ENCODE measurements at regions not wholly inside any gene's neighbourhood (a gene's known extent, or its start where the extent isn't known, plus 50 kb on each side); places are given as distances from the start of the nearest gene placed in this dataset.
"Not testable (repeated sequence)": the region's sequence is repeated elsewhere in the genome, so short reads cannot be mapped to it uniquely, and the experiment has no call there.

DNA sequence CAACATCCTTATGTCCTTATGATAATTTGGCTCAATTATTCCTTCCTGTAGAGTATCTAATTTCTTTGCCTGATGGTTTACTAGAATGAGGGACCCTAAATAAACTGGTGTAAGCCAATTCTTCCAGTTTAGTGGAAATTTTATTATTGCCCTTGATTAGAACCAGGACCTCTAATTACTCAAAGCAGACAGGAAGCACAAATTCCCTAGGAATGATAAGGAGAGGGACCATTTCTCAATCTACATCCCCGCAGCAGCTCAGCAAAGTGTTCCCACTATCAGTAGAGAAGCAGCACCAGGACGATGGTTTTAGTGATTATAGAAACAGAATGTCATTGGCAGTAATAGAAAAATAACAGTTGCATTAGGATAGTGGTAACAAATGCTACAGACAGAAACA lies 97.1 kb downstream of the PLPPR4 start:
- no peak for DNase-seq

GRCh38 chr1:99363531-99363930 lies 99.2 kb downstream of the PLPPR4 start:
- DNase-seq = no peak

DNA sequence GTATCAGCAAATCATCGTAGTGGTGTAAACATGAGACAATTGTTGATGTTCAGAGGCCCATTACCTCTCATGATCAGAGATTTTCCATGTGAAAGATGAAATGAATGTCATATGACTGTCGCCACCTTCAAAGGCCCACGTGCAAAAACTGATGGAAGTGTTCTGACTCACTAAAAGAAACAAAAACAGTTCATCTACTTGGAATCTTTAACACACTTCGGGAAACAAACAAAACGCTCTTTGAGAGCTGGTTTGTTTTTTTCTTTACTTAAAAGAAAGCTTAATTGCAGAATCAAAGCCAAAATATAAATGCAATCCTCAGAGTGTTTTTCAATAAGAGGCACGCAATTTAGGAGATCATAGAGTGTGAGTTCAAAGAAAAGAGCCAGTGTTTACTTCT lies 100.8 kb downstream of the PLPPR4 start:
- no peak for DNase-seq

GRCh38 chr1:99365545-99365944 lies 101.3 kb downstream of the PLPPR4 start:
- DNase-seq = no peak

DNA sequence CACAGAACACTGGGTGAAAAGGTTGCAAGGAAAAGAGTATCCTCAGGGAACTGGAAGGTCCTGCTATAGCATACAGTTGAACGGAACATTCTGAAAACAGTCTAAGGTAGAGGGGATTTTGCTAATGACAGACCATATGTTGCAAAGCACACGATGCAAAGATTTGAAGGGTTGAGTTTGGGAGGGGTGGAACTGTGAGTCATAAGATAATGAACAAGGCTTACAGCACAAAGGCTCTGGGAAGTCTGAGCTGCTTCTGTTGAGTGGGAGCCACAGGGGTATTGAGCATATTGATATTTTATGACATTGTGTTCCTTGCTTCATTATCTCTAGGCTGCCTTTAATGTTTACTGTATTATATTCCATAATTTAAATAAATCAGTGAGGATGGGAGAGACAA lies 104.9 kb downstream of the PLPPR4 start:
- DNase-seq = no peak

GRCh38 chr1:99370476-99370875 lies 106.2 kb downstream of the PLPPR4 start:
- DNase-seq = peak; percentile 17

DNA sequence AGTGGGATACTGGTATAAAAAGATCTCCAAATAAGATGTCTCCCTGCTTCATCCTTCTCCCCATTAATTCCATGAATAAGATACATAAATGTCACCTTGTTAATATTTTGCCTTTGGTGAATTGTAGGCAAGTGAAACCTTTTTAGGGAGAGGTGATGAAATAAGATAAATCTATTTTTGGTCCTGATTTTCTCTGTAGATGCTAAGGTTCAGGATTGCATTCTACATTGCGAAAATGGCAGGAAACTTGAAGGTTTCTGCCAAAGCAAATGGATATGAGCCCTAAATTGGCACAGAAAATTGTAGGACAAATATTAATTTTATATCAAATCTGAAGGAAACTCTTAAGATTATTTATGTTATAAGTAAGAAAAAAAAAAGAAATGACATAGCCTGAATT lies 107.1 kb downstream of the PLPPR4 start:
- DNase-seq = no peak

- DNase-seq = no peak
Measured at GRCh38 chr1:99374109-99374508, 109.8 kb downstream of the PLPPR4 start.

GRCh38 chr1:99374693-99375092 lies 110.4 kb downstream of the PLPPR4 start:
- DNase-seq = not testable (repeated sequence)

GRCh38 chr1:99384021-99384420 lies 119.7 kb downstream of the PLPPR4 start:
- DNase-seq = no peak

GRCh38 chr1:99385852-99386251 lies 121.6 kb downstream of the PLPPR4 start:
- DNase-seq = no peak

GRCh38 chr1:99396389-99396788 lies 132.1 kb downstream of the PLPPR4 start:
- no peak for DNase-seq

DNA sequence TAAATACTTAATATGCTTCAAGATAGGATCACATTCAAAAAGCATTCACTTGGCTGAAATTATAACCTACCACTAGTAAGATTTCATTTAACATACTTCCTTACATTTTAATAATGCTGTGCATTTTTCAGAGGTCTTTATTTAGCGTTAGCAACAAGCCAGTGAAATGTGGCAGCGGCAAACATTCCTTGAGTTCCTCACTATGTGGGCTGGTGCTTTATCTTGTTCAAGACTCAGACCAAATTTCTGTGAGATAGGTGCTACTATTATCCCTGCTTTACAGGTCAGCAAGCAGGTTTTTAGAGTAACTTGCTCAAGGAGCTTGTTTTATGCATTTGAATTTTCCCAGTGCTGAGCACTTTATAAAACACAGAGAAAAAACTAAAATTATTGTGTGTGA lies 132.7 kb downstream of the PLPPR4 start:
- peak; percentile 25 for DNase-seq

- DNase-seq = no peak
Measured at GRCh38 chr1:99397863-99398262, 133.6 kb downstream of the PLPPR4 start.

DNA sequence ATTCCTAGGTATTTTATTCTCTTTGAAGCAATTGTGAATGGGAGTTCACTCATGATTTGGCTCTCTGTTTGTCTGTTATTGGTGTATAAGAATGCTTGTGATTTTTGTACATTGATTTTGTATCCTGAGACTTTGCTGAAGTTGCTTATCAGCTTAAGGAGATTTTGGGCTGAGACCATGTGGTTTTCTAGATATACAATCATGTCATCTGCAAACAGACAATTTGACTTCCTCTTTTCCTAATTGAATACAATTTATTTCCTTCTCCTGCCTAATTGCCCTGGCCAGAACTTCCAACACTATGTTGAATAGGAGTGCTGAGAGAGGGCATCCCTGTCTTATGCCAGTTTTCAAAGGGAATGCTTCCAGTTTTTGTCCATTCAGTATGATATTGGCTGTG lies 137.3 kb downstream of the PLPPR4 start:
- not testable (repeated sequence) for DNase-seq

DNA sequence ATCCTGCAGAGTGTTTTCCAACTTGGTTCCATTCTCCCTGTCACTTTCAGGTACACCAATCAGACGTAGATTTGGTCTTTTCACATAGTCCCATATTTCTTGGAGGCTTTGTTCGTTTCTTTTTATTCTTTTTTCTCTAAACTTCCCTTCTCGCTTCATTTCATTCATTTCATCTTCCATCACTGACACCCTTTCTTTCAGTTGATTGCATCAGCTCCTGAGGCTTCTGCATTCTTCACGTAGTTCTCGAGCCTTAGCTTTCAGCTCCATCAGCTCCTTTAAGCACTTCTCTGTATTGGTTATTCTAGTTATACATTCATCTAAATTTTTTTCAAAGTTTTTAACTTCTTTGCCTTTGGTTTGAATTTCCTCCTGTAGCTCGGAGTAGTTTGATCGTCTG lies 140.1 kb downstream of the PLPPR4 start:
- DNase-seq = not testable (repeated sequence)

DNA sequence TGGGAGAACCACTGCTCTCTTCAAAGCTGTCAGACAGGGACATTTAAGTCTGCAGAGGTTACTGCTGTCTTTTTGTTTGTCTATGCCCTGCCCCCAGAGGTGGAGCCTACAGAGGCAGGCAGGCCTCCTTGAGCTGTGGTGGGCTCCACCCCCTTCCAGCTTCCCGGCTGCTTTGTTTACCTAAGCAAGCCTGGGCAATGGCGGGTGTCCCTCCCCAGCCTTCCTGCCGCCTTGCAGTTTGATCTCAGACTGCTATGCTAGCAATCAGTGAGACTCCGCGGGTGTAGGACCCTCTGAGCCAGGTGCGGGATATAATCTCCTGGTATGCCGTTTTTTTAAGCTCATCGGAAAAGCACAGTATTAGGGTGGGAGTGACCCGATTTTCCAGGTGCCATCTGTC lies 141.0 kb downstream of the PLPPR4 start:
- DNase-seq = not testable (repeated sequence)

DNA sequence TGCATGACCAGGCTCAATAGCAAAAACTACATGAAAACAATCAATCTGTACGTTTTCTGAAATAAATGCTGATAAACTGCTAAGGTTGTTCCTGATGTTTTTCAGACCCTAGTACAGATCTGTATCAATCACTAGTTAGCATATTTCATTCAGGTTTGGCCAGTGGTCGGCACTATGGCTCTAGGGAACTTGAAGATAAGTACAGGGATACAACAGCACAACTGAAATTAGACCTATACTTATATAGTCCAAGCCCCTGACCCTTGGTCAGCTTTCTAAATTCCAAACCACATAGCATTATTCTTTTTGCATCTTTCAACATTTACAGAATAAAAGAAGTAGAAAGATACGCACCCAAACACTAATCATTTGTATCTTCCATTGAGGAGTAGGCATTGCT lies 142.7 kb downstream of the PLPPR4 start:
- no peak for DNase-seq

DNA sequence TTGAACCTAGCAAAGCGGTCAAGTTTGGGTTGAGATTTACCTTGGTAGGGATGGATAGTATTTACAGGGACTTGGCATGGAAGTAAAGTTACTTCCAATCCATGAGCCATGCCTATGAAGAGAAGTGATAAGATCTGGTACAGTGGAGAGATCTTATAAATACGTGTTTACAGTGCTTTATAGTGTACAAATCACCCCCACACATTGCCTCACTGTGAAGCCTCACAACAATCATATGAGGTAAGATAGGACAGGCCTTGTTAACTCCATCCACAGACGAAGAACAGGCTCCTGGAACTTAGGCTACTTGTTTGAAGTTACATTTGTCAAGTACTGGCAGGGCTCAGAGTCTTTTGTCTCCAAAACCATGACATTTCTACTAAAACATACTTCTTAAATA lies 159.8 kb downstream of the PLPPR4 start:
- no peak for DNase-seq

DNA sequence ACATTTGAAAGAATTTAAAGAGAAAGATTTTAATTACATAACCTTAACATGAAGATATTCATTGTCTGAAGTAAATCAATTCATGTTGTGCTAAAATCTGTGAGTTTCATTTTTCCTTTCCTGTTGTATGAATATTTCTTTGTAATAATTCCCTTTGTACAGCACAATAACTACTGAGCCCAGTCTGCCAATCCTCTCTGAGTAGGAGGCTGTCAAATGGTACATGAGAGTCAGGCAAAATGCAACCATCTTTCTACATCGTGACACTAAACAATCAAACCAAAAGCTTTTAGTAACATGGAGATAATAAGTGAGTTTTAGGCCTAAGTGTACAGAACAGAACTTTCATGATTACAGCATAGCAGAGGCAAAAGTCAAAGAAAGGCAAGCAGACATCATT lies 165.5 kb downstream of the PLPPR4 start:
- no peak for DNase-seq

DNA sequence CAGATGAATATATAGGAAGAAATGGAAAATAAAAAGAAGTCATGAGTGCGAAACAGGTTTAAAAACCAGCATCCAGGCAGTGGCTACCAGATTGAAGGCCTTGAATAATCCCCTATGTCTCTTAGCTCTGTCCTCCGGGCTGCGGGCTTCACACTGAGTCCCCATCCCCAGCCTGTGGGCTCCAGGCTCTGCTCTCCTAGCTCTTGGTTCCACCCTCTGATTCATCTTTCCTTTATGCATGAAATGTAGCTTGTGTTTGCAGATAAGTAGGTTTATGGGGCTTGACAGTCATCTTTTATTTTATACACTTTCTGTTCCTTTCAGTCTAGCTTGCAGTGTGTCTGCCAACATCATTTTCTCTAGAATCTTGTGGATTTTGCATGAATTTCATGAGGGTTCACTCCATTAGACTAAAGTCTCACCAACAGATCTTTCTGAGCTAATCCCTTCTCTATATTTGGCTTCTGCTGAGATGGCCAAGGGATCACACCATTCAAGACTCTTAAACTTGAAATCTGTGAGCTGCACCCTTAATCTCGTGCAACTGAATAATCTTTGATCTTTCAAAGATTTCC lies 174.5 kb downstream of the PLPPR4 start:
- no peak for DNase-seq

DNA sequence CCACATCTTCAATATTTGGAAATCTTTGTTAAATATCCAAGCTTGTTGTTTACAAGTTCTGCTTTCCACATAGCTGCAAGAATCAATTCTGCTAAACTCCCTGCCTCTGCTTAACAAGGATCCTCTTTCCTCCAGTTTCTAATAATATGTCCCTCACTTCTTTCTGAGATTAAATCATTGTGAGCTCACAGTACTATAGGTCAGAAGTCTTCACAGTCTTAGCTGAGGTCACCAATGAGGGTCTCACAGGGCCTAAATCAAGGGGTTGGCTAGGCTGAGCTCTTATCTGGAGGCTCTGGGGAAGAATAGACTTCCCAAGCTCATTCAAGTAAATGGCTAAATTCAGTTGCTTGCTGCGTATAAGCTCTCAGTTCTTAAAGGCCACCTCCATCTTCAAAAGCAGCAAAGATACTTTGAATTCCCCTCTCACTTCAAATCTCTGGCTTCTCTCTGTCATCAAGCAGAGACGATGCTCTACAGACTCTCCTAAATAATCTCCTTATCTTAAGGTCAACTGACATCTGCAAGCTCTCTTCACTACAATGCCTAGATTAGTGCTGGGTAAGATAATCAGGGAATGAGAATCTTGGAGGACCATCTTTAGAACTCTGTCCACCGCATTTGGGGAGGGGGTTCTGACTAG lies 175.3 kb downstream of the PLPPR4 start:
- no peak for DNase-seq

- DNase-seq = no peak
Measured at GRCh38 chr1:99441299-99442095, 177.2 kb downstream of the PLPPR4 start.

DNA sequence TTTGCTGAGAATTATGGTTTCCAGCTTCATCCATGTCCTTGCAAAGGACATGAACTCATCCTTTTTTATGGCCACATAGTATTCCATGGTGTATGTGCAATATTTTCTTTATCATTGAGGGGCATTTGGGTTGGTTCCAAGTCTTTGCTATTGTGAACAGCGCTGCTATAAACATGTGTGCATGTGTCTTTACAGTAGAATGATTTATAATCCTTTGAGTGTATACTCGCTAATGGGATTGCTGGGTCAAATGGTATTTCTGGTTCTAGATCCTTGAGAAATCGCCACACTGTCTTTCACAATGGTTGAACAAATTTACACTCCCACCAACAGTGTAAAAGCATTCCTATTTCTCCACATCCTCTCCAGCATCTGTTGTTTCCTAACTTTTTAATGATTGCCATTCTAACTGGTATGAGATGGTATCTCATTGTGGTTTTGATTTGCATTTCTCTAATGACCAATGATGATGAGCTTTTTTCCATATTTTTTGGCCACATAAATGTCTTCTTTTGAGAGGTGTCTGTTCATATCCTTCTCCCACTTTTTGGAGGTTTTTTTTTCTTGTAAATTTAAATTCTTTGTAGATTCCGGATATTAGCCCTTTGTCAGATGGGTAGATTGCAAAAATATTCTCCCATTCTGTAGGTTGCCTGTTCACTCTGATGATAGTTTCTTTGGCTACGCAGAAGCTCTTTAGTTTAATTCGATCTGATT lies 180.1 kb downstream of the PLPPR4 start:
- not testable (repeated sequence) for DNase-seq

All from eye (tissue), 1 donor.